Hematopoietic multipotent progenitor cell (in vitro differentiated cells): ENCODE measurements at regions not wholly inside any gene's neighbourhood (a gene's known extent, or its start where the extent isn't known, plus 50 kb on each side); places are given as distances from the start of the nearest gene placed in this dataset.

Experiments used
- DNase-seq, 3 donors: peaks; one replicate each; pipeline ENCODE4 v3.0.0-alpha.2; 2011 to 2015; ENCODE audit warnings: low read depth in 2 of 3, low spot score in 2 of 3

GRCh38 chr15:25985165-25985564, 122.0 kb upstream of the ATP10A start:
- no peak for DNase-seq

DNA sequence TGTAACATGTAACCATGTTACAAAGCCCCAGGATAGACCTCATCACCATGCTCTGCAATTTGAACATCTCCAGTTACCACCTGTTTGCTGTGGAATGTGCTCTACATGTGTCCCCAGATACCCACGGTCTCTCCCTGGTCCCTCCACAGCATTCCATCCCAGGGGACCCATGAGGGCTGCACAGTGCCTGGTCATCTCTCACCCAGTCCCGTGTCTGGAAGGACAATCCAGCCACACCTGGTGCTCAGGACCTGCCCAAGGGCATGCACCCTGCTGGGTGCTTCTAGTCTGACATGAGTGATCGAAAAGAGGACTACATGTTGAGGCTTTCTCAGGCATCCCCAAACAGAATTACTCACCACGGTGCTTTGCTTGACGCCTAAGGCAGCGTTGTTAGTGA, 119.6 kb upstream of the ATP10A start:
- no peak for DNase-seq

DNA sequence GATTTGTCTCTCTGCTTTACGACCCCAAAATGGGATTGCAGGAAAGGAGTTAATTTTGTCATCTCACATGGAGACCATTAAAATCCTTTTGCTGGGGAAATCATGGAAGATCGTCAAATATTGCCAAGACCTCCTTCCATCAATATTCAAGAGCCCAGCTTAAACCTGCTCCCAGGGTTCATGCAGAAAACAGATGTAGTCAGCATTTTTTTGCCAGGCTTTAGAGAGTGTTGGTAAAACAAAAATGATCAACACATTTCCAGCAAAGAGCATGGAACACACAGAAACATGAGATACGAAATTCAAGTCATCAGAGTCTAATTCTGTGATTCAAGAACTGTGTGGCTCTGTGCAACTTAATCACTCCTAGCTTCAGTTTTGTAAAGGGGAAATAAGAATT, 118.0 kb upstream of the ATP10A start:
- no peak for DNase-seq

- no peak for DNase-seq
Measured at GRCh38 chr15:25972141-25972675, 109.1 kb upstream of the ATP10A start.

DNA sequence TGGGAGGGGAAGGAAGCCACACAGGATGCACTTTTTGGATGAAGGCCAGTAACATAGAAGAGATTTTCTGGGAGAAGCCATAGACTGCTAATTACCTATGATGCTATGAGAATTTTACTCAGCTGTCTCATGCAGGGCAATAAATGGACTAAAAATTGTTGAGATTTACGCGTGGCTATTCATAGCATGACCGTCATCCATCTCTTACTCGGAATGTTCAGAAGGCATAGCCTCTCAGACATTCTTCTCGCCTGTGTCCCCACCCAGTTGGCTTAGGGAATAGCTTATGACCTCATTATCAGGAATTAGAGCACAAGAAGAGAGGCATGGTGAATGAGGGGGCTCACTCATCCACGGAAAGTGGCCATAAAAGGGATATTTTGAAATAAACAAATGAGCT, 107.9 kb upstream of the ATP10A start:
- no peak for DNase-seq

- DNase-seq: no peak
Measured at GRCh38 chr15:25969886-25970285, 106.8 kb upstream of the ATP10A start.

GRCh38 chr15:25967116-25967515, 104.0 kb upstream of the ATP10A start:
- no peak for DNase-seq

DNA sequence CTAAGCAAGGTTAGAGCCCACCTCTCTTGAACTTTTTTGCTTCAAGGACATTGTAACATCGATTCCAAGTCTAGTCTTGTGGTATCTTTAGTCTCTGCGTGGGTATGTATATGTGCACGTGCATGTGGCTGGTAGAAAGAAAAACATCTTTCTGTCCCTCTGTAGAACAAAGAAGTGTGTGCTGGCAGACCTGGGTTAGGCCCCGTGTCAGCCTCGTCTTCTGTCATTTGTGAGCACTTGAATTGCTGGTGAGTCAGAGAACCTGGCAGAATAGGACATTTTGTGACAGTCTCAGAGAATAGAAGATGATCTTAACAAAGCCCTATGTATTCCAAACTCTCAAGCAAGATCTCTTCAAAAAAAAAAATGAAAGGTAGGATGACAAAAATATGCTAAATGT, 102.2 kb upstream of the ATP10A start:
- DNase-seq: no peak

GRCh38 chr15:25960273-25960672, 97.1 kb upstream of the ATP10A start:
- no peak for DNase-seq

DNA sequence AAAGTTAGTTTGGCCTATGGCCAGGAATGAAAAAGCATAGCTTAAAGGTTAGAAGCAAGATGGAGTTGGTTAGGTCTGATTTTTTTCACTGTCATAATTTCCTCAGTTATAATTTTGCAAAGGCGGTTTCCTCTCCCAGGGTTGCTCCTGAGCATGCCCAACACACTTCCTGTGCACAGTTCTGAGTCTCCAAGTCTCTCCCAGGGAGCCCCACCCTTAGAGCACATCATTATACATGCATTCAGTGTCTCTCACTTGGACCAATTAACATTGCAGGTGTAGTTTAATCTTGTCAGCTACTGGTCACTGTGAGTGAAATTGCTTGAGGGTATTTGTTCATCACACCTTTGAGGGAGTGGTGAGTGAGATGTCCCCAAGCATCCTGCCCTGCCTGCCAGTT, 96.0 kb upstream of the ATP10A start:
- DNase-seq: no peak

GRCh38 chr15:25955628-25956027, 92.5 kb upstream of the ATP10A start:
- DNase-seq: no peak

DNA sequence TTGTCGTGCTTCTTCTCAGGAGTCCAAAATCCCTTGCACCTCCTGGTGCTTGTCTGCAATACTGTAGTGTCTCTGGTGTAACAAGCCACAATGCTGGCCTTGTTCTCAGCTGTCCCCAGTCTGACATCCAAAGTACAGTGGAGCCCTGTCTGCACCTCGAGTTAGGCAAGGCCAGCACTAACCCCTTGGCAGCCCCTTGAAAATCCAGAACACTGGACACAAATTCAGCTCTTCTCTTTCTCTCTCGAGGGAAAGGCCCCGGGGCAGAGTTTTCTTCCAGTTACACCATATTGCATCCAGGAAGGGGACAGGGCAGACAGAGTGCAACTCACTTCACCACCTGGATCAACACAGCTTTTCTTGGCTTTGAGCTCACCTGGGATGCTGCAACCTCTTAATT, 91.3 kb upstream of the ATP10A start:
- DNase-seq: no peak

DNA sequence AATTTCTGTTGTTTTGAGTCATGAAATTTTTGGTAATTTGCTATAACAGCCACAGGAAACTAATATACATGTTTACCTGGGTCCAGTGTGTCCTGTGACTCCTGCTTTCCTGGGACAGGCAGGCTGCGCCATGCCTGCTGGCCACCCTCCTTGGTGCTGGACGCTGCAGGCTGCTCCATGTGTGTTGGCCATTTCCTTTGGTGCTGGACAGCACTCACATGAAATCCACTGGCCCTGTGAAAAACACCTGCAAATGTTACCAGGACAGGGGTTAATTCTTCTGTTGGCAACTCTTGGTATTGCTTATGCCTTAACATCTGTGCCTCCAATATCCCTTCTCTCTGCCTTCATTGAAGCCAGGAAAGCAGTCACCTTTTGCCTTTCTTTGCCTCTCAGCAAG, 86.9 kb upstream of the ATP10A start:
- no peak for DNase-seq

DNA sequence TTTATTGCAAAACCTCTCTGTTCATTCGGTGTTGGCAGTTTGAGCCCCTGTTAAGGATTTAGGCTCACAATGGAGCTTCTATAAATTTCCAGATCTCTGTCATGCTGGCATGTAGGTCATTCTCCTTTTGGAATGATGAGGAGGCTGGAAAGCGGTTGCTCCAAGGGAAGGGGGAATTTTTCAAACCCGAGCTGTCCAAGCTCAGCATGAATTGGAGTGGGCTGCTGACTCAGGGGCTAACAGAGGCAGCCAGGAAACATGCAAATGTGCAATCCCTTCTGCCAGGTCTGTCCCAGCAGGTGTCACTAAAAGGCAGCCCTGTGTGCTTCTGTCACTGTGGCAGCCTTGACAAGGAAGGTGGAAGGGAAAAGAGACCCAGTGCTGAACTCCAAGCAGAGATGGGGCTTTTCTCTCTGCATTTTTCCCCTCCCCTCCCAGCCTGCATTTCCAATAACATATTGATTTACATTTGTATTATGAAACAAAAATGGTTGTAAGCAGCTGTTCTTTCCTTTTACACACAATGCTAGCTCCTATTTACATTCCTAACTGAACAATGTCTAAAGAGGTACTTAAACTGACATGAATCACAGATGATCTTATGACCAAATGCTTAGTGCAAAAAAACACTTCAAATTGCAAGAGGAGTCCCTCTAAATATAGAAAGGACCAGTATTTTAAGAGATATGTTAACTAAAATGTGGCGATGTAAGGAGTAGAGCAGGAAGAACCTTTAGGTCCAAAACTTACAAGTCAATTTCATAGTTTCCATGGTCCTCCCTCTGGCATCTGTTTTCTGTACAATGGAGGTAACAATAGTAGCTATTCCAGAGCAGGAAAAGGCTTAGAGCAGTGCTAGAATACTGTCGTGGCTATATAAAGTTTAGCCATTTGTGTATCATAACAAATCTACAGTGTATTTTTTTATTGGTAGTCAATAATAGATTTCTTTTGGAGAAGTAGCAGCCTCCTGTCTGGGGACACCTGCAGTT, 84.5 kb upstream of the ATP10A start:
- peak in 1 of 3 donors; percentile 22 for DNase-seq

GRCh38 chr15:25946241-25946805, 83.2 kb upstream of the ATP10A start:
- DNase-seq: no peak

DNA sequence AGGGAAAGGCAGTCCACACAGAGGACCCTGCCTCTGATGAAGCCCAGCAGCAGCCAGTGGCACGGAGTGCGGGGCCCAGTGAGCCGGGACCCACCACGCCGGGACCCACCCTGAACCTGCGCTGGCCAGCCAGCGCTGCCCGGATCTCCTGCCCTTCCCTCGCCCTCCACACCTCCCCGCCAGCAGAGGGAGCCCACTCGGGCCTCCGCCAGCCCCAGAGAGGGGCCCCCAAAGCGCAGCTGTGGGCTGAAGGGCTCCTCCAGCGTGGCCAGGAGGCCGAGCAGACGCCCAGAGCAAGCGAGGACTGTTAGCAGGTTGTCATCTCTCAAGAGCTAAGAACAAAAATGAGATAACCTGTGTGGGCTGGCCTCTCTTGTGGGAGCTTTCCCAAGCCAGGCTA, 81.3 kb upstream of the ATP10A start:
- no peak for DNase-seq

DNA sequence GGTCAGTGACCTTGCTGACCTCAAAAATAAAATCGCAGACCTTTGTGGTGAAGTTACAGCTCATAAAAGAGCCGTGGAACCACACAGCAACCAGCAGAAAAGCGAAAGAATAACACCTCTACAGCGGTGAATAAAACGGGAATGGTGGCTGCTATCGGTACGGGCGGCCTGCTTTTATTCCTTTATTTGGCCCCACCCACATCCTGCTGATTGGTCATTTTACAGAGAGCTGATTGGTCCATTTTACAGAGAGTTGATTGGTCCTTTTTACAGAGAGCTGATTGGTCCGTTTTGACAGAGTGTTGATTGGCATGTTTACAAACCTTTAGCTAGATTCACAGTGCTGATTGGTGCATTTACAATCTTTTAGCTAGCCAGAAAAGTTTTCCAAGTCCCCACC, 80.7 kb upstream of the ATP10A start:
- DNase-seq: no peak

DNA sequence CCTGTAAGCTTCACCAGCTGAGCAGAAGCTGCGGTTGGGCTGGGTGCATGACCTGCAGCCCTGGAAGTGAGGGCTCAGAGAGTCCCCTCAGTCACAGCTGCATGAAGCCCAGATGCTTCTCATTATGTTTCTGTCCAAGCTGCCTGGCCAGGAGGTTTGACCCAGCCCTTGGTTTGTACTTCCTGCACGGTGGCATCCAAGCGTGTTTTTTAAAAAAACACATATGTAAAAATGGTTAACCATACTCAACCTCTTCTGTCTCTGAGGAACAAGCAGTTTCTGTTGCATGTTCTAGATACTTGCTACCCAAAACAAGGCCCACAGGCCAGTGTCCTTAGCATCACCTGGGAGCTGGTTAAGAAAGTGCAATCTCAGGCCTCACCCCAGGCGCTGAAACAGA, 76.0 kb upstream of the ATP10A start:
- DNase-seq: no peak

DNA sequence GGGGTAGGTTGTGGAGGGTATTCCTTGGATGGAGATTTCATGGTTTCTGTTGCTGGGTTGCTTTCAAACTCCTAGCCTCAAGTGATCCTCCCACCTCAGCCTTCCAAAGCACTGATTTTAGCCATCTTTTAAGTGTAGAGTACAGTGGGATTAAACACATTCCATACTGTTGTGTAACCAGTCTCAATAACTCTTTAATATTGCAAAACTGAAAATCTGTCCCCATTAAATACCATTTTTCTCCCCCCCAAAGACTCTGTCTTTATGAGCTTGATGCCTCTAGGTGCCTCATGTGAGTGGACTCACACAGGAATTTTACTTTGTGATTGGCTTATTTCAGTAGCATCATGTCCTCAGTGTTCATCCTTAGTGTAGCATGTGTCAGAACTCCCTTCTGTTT, 74.7 kb upstream of the ATP10A start:
- no peak for DNase-seq

- DNase-seq: no peak
Measured at GRCh38 chr15:25936004-25936403, 72.9 kb upstream of the ATP10A start.

DNA sequence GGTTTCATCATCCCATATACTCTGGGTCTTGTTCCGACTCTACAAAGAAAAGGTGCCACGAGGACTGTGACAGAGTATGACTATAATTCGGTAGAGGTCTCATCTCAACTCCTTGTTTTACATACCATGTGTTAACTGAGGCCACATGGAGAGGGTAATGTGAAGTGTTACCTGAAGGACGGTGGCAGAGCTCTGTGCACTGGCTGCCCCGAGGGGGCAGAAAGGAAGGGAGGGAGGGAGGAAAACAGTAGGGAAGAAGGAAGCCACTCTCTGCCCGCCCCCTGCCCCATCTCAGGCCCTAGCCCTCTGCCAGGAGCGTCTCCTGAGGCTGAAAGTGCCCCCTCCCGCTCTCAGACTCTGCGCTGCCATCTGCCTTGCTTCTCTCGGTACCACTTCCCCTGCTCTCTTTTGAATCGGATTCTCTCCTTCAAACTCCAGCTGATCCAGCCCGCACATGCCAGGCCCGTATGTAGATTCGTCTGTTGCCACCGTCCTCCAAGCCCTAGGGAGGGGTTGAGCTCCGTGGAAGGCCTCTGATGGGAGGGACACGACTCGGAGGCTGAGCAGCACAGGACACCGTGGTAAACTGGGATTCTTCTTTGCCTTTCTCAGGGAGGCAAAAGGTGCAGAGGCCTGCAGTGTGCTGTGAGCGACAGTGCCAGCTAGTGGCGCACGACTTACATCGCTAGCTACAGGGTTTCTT, 70.5 kb upstream of the ATP10A start:
- peak; percentile 40 to 85 (median 68) for DNase-seq
